Stimulated activated CD4-positive, alpha-beta T cell treated with anti-CD3 and anti-CD28 coated beads, Interleukin-1b, Interleukin-23, amount 100 ng/mL, for 48 hours (primary cell): ENCODE measurements at regions not wholly inside any gene's neighbourhood (a gene's known extent, or its start where the extent isn't known, plus 50 kb on each side); places are given as distances from the start of the nearest gene placed in this dataset.
"Not testable (repeated sequence)": the region's sequence is repeated elsewhere in the genome, so short reads cannot be mapped to it uniquely, and the experiment has no call there.

ENCODE experiments used
- DNase-seq: peaks from one replicate; pipeline ENCODE4 v3.0.0-alpha.2; 2020

DNA sequence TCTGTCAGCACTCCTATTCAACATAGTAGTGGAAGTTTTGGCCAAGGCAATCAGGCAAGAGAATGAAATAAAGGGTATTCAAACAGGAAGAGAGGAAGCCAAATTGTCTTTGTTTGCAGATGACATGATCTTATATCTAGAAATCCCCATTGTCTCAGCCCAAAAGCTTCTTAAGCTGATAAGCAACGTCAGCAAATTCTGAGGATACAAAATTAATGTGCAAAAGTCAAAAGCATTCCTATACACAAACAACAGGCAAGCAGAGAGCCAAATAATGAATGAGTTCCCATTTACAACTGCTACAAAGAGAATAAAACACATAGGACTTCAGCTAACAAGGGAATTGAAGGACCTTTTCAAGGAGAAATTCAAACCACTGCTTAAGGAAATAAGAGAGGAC is 280.4 kb upstream of the LUZP2 start:
- DNase-seq, result no peak

DNA sequence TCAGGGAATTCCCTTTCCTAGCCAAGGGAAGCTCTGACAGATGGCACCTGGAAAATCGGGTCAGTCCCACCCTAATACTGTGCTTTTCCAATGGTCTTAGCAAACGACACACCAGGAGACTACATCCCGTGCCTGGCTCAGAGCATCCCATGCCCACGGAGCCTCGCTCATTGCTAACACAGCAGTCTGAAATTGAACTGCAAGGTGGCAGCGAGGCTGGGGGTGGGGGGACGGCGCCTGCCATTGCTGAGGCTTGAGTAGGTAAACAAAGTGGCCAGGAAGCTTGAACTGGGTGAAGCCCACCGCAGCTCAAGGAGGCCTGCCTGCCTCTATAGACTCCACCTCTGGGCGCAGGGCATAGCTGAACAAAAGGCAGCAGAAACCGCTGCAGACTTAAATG is 279.5 kb upstream of the LUZP2 start:
- not testable (repeated sequence) for DNase-seq

DNA sequence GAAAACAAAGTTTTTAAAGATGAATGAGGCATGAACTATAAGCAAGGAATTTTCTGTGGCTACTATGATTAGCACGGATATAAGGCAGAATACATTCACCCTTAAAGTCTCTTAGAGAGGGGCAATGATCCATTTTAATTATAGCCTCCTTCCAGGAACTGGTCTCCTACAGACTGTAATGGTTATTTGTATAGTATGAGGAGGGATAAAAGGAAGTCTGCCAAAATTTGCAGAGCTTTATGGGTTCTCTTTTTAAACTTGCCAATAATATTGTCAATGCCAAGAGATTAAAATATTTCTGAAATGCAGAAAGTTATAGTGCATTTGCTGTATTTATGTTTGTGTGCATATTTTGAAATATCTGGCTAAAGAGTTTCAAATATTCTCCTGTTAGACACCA is 271.4 kb upstream of the LUZP2 start:
- DNase-seq, result no peak

DNA sequence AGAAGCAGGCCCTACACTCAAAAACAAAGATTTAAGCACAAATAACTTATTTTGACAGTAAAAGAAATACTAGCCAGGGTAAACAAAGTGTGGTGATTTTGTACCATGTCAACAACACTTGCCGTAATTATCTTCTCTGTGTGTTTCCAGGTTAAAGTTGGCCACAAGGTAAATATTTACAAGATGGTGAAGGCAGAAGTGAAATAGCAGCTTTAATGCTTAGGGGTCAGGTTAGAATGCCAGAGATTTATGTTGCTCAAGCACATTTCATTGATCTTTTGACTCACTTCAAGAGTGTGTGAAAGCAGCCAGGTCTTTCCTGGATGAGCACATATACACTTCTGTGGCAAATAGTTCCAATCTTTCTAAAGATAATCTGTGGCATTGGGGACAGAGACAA is 270.2 kb upstream of the LUZP2 start:
- no peak for DNase-seq

DNA sequence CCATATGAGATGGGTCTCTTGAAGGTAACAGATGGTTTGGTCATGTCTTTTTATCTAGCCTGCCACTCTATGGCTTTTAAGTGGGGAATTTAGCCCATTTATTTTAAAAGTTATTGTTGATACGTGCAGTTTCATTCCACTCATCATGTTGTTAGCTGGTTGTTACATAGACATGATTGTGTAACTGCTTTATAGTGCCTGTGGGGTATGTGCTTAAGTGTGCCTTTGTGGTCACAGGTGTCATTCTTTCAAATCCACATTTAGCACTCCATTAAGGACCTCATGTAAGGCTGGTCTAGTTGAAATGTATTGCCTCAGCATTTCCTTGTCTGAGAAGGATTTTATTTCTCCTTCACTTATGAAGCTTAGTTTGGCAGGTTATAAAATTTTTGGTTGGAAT is 263.8 kb upstream of the LUZP2 start:
- no peak for DNase-seq

DNA sequence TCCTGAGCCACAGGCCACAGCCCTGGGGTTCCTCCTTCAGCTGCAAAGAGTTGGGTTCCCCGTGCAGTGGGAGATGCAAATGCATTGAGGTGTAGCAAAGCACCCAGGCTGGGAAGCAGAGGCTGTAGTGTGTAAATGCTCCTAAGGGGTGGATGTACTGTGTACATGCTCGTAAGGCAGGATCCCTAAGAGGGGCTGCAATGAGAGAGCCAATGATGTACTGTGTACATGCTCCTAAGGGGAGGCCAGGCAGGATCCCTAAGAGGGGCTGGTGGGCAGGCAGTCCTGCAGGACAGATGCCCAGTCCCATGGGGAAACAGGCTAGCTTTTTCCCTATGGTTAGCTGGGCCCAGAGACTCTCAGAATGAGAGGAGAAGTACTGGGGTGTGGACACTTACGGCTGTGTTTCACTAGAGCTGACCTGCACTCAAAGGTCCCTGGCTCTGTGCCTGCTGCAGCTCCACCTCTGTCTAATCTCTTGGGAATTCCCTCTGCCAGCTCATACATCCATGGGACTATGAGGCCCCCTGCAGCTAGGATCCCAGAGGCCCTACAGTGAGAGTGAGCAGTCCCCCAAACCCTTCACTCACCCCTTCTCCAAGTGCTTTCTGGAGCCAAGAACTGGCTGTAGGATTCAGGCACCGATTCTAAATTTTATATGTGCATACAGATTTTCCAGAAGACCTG is 261.9 kb upstream of the LUZP2 start:
- DNase-seq, result no peak

DNA sequence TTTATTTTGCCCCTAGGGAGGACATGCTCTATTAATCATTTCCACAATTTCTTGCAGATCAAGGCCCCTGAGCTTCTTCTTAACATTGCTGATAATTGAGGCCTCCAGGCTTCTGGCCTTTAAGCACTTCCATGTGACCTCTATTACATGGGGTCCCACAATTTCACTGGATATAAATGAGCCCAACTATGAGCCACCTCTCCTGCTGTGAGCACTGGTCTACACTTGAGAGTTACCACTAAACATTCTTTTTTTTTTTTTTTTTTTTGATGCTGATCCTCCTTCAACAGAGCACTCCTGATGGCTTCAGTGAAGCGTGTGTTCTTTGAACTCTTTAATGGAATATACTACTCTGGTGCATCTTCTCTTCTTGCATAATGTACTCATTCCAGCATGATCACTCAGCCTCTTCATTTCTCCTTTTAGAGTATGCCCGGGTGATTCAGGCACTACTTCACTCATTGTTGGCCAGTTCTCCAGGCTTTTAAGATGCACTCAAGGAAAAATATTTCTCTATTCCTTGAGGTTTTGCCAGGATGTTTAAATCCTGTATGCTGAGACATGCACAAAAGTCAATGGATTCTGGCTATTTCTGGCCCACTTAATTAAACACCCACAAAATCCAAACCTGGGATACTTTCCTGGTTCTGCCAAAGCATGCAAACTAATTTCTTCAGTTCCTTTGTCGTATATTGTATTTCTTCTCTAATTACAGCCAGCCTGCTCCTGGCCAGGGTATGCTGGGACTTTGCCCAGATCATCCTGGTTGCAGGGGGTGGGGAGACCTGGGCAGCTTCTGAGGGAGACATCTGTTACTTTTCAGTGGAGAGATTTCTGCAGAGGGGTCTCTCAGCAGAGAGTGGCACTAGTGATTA is 257.8 kb upstream of the LUZP2 start:
- DNase-seq, result no peak

DNA sequence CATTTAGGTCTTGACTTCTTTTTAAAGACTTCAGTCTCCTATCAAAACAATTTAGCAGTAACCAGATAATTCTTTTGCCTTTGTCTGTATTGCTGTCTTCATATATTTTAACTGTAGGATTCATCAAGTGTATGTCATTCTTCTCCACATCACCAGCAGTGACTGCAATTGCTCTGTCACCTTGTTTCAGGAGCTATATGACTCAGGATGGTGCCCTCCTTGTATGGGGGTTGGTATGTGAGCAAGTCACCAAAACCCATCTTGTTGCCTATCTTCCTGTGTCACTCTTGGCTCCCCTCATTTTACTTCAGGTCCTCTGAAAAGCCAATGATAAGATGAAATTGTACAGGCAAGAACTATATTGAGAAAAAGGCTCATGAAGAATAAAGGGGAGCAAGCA is 256.9 kb upstream of the LUZP2 start:
- no peak for DNase-seq

DNA sequence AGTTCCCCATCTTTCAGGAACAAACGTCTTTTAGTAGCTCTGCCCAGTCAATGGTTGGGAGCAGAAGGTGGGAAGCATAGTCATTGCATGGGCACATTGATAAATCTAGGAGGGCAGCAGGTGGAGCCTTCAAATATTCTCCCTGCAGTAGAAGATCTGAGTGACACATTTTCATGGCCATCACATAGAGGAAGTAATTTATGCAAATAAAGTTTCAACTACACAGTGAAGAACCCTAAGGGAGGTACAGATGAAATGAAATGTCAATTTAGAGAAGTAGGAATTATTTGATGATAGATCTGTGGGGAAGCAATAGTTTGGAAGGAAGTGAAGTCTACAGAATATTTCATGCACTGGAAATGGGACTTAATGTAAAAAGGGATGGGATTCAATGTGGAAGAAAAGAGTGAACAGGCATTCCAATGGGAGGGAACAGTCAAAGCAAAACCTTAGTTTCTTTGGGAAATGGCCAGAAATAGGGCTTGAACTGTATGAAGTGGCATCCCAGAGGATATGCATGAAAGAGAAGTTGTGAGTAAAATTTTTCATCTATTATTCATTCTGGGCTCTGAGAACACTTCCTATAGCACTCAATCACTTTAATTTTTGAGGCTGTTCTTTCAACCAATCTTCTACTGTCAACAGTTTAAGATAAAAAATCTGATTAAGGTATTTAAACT is 256.2 kb upstream of the LUZP2 start:
- no peak for DNase-seq

DNA sequence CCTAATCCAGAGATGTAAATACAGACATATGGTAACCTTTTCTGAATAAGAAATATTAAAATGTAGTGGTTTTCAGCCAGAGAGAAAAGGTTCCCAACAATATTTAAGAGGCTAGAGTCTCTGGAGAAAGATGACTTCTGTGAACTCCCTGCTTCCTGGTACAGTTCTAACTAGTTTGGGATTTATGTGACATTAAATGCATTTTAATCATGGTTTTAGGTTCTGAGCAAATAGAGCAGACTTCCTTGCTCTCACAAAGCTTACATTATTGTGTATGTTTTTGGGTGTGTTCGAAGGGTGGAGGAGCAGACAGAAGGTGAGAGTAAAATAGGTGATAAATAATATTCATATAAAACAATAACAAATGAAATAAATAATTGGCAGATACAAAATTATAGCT is 250.1 kb upstream of the LUZP2 start:
- DNase-seq, result no peak

DNA sequence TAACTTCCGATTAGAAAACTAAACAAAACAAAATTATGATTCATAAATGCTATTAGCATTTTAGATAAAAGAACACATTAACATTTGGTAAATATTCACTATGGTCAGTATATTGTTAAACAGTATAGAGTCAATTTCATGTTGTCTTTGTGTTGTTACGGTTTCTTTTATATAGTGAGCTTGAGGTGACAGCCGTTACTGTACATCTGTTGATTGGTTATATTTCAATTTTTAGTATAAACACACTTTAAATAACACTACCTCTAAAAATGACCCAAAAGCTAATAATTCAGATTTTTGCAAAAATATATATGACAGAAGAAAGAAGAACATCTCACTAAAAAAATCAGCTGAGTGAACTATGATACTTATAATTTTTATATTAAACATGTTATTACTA is 249.0 kb upstream of the LUZP2 start:
- no peak for DNase-seq

DNA sequence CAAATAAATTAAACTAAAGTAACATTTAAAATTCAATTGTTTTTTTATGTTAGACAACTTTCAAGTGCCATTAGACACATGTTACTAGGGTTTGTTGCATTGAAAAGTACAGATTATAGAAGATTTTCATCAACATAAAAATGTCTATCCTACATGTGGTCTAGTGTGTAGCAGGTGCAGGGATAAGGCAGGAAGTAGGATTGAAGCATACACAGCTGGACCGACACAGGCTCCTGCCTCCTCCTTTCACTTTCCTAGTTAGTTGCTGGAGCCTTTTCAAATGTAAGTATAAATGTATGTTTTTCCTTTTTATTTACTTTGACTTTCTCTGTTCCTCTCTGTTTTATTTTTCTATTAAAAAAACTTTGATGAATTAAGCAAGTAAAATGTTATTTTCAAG is 246.9 kb upstream of the LUZP2 start:
- DNase-seq, result no peak

DNA sequence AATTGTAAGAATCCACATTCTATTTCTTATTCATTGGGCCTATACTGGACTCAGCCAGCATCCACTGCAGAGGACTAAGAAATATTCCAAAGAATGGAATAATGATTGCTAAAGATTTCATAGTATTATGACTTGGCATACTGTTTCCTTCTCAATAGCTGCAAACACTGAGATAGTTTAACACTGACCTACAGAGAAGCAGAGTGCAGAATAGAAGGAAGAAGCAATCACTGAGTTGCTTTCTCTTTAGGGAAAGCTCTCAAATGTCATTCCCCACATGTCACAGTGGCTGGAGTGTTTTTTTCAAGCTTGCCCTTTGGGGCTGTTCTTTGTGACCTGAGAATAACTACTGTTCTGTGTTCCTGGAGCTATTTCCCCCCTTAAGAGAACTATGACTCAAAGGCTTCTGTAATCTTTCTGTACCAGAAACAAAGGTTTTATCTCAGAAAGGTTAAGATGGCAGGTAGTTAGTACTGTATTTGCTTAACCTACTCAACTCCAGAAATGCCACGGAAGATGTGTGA is 243.6 kb upstream of the LUZP2 start:
- DNase-seq, result no peak

DNA sequence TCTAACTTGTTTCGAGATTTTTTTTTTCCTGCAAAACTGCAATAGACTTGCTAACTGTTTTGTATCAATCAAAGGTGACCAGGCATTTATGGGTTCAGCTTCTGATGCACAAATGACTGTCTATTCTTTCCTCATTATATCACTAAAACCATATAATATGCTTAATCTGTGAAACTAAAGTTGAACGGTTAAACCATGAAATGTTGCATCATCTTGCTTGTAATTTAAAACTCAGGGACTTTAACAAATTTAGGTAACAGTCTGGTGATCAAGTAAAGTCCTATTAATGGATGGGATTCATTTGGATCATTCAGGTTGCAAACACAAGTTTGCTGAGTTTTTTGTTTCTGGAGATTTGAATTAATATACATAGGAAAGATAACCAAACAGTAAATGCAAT is 232.0 kb upstream of the LUZP2 start:
- DNase-seq, result no peak

DNA sequence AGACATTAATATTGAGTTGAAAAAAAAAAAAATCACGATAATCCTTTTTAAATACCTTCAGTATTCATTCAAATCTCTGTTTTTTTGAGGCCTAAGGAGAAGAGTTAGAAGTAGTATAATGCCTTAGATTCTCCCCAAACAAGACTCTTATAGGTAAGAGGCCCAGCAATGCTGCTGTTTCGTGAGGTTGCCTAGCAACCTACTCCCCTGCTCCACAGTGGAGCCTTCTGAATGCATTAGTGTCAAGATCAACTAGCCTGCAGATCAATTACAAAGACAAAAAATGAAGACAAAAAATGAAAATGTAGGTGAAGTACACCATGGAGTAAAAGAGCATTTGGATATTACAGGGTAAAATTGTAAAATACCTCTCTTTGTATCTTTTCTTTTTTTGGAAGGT is 229.8 kb upstream of the LUZP2 start:
- DNase-seq, result no peak

DNA sequence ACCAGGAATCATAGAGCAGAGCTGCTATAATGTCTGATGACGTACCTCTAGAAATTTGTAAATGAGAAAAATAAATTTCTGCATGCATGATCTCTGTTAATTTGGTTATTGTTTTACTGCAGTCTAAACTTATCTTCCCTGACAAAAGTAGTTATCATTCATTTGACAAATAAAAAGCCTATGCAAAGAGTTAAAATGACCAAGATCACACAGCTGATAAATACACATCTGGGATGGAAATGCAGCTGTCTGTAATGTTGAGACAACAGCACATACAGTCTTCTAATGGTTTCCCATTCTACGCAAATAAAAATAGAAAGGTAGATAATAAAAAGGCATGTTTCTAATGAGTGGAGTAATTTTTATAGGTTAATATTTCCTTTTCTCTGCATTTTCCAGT is 225.1 kb upstream of the LUZP2 start:
- DNase-seq, result no peak

DNA sequence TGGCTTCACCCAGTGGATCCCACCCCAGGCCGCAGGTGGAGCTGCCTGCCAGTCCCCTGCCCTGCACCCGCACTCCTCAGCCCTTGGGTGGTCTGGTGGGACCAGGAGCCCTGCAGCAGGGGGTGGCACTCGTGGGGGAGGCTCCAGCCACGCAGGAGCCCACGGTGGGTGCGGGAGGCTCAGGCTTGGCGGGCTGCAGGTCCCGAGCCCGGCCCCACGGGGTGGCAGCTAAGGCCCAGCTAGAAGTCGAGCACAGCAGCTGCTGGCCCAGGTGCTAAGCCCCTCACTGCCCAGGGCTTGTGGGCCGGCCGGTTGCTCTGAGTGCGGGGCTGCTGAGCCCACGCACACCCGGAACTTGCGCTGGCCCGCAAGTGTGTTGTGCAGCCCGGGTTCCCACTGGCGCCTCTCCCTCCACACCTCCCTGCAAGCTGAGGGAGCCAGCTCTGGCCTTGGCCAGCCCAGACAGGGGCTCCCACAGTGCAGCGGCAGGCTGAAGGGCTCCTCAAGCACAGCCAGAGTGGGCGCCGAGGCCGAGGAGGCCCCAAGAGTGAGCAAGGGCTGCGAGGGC is 222.6 kb upstream of the LUZP2 start:
- not testable (repeated sequence) for DNase-seq

DNA sequence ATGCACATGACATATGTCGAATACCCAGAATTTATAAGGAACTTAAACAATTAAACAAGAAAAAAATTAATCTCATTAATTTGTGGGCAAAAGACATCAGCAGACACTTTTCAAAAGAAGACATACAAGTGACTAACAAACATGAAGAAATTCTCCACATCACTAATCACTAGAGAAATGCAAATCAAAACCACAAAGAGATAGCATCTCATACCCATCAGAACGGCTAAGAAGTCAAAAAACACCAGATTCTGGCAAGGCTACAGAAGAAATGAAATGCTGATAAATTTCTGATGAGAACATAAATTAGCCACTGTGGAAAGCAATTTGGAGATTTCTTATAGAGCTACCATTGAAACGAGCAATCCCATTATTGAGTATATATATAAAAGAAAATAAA is 210.6 kb upstream of the LUZP2 start:
- DNase-seq, result no peak

DNA sequence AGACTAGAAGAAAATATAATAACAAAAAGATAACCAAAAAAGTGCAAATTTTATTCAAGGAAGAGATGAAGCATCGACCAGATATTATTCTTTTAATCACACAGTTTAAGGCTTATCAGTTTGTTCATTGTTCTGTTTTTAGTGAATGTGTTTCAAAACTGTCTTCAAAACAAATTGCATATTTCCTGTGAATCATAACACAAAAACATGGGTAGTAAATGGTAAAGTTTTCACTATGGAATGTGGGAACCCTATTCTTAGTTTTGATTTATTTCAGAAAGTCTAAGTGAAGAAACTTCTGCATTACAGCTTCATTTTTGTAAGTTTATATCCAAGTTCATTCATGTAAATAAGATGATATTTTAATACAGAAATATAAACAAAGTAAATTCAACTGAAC is 207.6 kb upstream of the LUZP2 start:
- DNase-seq, result no peak

DNA sequence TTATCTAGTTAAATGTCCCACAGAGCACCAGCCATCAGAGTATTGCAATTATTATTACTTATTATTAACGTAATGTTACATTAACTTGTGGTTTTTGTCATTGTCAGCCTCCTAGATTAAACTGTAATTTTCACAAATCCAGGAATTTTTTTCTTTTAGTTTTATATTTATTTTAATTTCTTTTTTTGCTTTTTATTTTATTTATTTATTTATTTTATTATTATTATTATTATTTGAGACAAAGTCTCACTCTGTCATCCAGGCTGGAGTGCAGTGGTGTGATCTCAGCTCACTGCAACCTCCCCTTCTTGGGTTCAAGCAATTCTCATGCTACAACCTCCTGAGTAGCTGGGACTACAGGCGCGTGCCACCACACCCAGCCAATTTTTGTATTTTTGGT is 202.9 kb upstream of the LUZP2 start:
- DNase-seq, result no peak

DNA sequence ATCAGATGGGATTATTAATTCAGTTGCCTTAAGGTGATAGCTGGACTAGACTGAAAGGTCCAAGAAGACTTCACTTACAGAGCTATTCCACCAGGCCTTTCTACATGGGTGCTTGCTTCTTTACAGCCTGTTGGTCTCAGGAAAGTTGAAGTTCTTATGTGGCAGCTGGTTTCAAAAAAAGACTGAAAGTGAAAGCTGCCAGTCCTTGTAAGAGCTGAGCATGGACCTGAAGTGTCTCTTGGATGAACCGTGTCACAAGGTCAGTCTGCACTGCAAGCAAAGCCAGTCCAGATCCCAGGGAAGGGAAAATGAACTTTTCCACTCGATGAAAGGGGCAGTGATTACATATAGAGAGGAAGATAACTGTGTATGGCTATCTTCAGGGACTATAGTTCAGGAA is 201.5 kb upstream of the LUZP2 start:
- no peak for DNase-seq

DNA sequence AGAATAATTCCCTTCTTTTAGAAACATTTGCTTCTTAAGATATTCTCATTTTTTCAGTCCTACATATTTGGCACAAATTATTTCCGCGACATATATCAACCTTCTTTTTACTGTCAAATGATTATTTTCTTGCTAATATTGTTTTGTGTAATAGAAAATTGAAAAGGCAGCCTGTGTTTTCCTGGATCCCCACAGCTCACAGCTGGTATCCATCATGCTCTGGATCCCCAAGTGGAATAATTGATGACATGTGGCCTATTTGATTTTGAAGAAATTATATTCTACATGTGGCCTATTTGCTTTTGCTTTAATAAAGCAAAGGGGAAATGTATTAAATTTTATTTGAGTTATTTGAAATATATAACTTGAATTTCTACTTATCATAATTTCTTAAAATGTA is 199.4 kb upstream of the LUZP2 start:
- no peak for DNase-seq

DNA sequence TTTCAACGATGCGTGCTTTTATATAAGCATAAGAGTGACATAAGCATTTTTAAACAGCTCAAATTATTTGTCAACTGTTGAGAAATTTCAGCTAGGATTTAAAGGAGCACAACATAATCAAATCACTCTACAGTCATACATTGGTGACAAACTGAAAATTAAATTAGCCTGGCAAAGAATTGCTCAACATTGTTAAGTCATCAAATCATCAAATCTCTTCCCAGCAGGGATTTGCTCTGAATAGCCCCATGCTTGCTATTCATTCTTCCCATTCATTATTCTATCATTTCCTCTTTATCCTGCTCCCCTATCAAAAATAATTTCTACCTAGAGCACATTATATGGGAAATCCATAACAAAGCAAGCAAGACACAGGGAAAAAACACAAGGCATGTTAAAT is 198.7 kb upstream of the LUZP2 start:
- DNase-seq, result no peak

DNA sequence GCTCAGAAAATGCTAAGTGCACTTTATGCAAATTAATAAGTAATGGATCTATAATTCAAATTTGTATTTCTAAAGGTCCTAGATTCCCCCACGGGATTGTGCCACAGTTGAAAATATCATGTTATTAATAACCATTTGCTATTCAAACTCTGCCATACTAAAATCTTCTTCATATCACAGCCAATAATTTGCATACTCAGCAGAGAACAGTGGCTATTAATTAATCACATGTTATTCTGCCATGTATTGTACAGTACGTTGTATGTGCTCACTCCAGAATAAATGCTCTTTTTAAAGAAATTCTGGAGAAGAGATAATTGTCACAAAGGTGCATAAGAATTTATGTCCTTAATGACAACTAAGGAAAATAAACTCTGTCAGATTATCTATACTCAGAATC is 184.9 kb upstream of the LUZP2 start:
- DNase-seq, result no peak
